PC-9 (cell line): ENCODE measurements at regions not wholly inside any gene's neighbourhood (a gene's known extent, or its start where the extent isn't known, plus 50 kb on each side); places are given as distances from the start of the nearest gene placed in this dataset.

Source experiments
- CTCF ChIP-seq: fragments of 200-600 bp; sonication (generic); conservative IDR thresholded peaks from 2 replicates; pipeline ENCODE4 v1.6.1; 2017; ENCODE audit warnings: mixed run types, antibody characterized with exemption, mild to moderate bottlenecking, moderate library complexity
- EZH2 ChIP-seq: fragments of 200-600 bp; sonication (generic); IDR thresholded peaks from 2 replicates; pipeline ENCODE4 v1.8.0; 2017; ENCODE audit warnings: antibody characterized with exemption, low read depth

- TF ChIP-seq CTCF (no peak), EZH2 (no peak)
Measured at GRCh38 chr2:117087535-117088291, 726.8 kb upstream of the DDX18 start.
